Non-pigmented ciliary epithelial cell (primary cell): ENCODE measurements at regions not wholly inside any gene's neighbourhood (a gene's known extent, or its start where the extent isn't known, plus 50 kb on each side); places are given as distances from the start of the nearest gene placed in this dataset.
A peak's percentile ranks its signal among the peaks of the same experiment; 100 is the strongest.
"Not testable (repeated sequence)": the region's sequence is repeated elsewhere in the genome, so short reads cannot be mapped to it uniquely, and the experiment has no call there.

ENCODE experiments used
- DNase-seq: peaks from one replicate; pipeline ENCODE4 v3.0.0-alpha.2; 2010; ENCODE audit warnings: low read depth

DNA sequence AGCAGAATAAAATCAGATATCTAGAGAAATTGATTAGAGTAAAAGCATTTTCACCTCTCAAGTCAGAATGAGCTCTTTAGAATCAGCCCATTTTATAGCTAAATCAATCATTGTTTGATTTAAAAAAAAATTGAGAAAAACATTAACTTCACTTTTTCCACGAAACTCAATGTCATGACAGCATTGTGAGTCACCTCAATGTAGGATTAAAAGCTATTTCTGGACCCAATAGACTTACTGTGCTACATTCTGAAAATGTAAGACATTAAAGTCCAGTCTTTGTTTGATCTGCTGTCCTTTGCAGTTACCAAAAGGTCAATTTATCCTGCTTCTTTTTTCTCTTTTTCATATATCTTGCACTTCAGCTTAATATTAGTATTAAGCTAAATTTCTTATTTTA, 519.4 kb upstream of the ZNF337 start:
- DNase-seq, result no peak

- DNase-seq, result no peak
Observed at GRCh38 chr20:26214991-26215390, 518.3 kb upstream of the ZNF337 start.

GRCh38 chr20:26209171-26209941, 512.7 kb upstream of the ZNF337 start:
- DNase-seq, result no peak

- DNase-seq, result no peak
Observed at GRCh38 chr20:26208296-26209091, 511.8 kb upstream of the ZNF337 start.

- DNase-seq, result not testable (repeated sequence)
Observed at GRCh38 chr20:26207967-26208295, 511.3 kb upstream of the ZNF337 start.

- DNase-seq, result no peak
Observed at GRCh38 chr20:26207237-26207966, 510.7 kb upstream of the ZNF337 start.

DNA sequence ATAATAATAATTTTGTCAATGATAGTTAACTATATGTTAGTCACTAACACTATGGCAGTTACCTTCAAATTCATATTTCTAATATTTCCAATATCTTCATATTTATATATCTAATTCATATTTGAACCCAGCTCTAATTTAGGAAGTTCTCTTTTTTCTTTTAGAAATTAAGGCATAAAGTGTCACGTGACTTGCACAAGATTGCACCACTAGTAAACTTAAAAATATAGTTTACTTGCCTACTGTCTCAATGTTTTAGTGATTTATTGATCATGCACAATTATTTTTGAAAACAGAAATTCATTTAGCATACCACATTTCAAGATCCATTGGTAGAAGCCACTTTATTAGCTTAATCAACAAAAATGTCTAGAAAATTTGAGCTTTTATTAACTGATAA, 508.7 kb upstream of the ZNF337 start:
- DNase-seq, result no peak

DNA sequence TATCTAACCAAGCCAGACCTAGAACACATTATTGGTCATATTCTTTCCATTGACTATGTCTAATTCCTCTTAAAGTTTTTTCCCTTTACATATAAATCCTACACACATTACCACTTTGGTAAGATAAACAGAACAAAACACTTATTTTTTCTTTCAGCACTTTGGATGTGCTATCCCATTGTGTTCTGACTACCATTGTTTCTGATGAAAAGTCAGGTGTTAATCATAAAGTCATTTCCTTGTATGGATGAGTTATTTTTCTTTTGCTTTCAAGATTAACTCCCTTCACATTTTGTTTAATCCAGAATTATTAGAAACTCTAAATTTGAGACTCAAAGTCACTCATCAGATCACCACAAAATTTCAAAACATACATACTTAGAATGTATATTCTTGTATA, 504.4 kb upstream of the ZNF337 start:
- DNase-seq, result not testable (repeated sequence)

- not testable (repeated sequence) for DNase-seq
Observed at GRCh38 chr20:26187329-26187728, 490.7 kb upstream of the ZNF337 start.

GRCh38 chr20:26183720-26184119, 487.1 kb upstream of the ZNF337 start:
- not testable (repeated sequence) for DNase-seq

GRCh38 chr20:26181364-26181763, 484.7 kb upstream of the ZNF337 start:
- not testable (repeated sequence) for DNase-seq

- DNase-seq, result not testable (repeated sequence)
Observed at GRCh38 chr20:26171875-26172274, 475.2 kb upstream of the ZNF337 start.

DNA sequence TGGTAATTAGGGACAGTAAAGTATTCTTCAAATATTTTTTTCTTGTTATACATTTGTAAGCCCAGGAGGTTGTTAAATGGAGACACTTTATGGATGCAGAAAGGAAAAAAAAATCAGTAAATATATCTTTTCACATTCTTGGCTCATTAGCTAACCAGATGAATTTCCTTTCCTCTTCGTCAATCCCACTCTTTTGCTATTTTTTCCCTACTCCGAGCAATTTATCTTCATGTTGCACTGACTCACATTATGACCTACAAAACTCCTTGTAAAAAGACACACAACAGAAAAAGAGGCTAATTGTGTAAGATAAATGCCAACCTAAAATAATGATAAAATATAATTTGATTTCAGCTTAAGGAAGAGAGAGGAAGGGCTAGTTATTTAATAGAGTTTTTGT, 472.9 kb upstream of the ZNF337 start:
- DNase-seq, result peak; percentile 32

DNA sequence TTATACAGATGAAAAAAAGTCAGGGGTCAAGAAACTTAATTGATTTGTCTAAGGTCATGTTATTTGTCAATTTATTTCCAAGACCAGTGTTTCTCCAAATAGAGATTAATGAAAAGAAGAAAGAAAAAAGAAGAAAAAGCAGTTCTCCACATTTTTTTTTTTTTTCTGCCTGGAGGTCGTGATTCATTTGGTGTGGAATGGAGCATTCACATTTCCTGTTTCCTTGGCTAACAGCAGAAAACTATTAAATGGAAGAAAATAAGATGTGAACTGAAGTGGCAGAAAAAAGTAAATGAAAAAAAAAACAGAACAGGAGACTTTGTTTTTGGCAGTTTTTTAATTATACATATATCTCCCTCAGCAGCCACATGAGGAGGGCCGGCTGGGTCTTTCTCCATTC, 470.8 kb upstream of the ZNF337 start:
- DNase-seq, result peak; percentile 26

DNA sequence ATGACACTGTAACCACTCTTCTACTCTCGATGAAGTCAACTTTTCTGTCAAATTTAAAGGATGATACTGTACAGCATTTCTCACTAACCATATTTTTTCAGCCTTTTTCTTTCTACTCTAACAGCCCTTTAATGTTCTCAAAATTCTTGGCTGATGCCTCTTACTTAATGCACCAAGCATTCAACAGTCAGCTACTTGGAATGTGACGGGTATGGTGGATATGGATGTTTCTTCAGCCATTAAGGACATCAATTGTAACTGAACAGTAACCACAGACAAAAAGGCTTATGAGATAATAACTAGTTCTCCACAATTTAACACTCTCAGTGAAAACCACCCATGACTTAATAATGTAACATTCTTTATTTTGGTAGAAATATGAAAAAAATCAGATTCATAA, 467.2 kb upstream of the ZNF337 start:
- DNase-seq, result peak; percentile 67

DNA sequence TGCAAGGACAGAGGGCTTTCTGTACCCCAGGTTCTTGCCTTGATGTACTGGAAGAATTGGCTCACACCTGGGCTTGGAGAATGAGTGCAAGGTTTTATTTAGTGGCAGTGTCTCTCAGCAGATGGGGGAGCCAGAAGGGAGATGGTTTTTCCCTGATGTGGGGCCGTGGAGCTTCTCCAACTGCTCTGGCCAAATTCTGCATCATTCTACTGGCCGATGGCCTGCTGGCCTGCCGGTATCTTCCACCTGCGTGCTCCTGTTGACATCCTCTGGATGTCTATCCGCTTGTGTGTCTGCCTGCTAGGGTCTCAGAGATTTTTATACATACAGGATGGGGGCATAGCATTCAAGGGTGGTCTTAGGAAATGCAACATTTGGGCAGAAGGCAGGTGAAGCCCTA, 466.5 kb upstream of the ZNF337 start:
- not testable (repeated sequence) for DNase-seq

DNA sequence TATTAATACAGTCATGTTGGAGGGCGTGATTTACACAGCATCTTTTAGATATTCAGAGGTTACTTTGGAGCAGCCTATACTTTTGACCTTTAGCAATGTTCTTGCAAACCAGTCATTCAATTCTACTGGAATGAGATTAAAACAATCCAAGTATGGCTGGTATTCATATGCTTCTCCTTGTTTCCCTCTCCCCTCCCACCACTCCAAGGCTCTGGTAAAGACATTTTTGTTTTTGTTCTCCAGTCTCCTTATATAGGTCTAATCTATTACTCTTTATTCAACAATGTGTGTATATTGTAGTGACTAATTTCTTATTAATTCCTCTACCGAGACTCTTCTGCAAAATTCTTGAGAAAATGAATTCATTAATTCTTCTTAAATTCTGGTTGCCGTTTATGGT, 465.1 kb upstream of the ZNF337 start:
- DNase-seq, result not testable (repeated sequence)

GRCh38 chr20:26160916-26161315, 464.3 kb upstream of the ZNF337 start:
- DNase-seq, result not testable (repeated sequence)

GRCh38 chr20:26154224-26154623, 457.6 kb upstream of the ZNF337 start:
- no peak for DNase-seq

GRCh38 chr20:26135325-26136110, 438.9 kb upstream of the ZNF337 start:
- no peak for DNase-seq

DNA sequence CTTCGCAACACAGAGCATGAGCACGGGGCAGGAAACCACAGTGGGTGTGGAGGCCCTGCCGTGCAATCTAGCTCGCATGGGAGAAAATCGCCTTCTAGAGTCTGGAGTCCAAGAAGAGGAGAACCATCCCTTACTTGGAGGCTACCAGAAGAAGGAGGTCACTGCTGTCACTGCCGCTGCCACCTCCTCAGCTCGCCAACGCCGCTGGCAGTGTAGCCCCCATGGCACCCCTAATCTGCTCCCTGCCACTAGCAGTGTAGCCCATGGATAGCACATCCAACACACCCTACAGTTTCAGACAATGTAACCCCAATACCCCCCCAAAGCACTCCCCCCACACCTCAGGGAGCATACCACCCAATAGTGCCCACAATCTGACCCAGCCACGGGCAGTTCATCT, 438.0 kb upstream of the ZNF337 start:
- no peak for DNase-seq

GRCh38 chr20:26133794-26134193, 437.1 kb upstream of the ZNF337 start:
- not testable (repeated sequence) for DNase-seq
